Nephron progenitor cell (in vitro differentiated cells): ENCODE measurements at regions not wholly inside any gene's neighbourhood (a gene's known extent, or its start where the extent isn't known, plus 50 kb on each side); places are given as distances from the start of the nearest gene placed in this dataset.

ENCODE experiments used
- DNase-seq: peaks from one replicate; pipeline ENCODE4 v3.0.0; 2021
- H3K27ac Mint-ChIP-seq: 2 replicates; pipeline ENCODE4 v1.8.0; 2021; ENCODE audit warnings: mild to moderate bottlenecking, moderate library complexity, mixed read lengths
- H3K27me3 Mint-ChIP-seq: 2 replicates; pipeline ENCODE4 v1.8.0; 2021; ENCODE audit warnings: mild to moderate bottlenecking, low read depth, mixed read lengths; ENCODE audit not compliant: poor library complexity
- H3K36me3 Mint-ChIP-seq: 2 replicates; pipeline ENCODE4 v1.8.0; 2021; ENCODE audit warnings: low read depth, mixed read lengths
- H3K4me1 Mint-ChIP-seq: 2 replicates; pipeline ENCODE4 v1.8.0; 2021; ENCODE audit warnings: mixed read lengths
- H3K4me3 Mint-ChIP-seq: 2 replicates; pipeline ENCODE4 v1.8.0; 2021; ENCODE audit warnings: mild to moderate bottlenecking, moderate library complexity, mixed read lengths
- H3K9me3 Mint-ChIP-seq: 2 replicates; pipeline ENCODE4 v1.8.0; 2021; ENCODE audit warnings: mild to moderate bottlenecking, moderate library complexity, mixed read lengths
- CTCF ChIP-seq: fragments of 200-600 bp; sonication (generic); IDR thresholded peaks from 2 replicates; pipeline ENCODE4 v1.5.0; 2021; ENCODE audit warnings: antibody characterized with exemption

DNA sequence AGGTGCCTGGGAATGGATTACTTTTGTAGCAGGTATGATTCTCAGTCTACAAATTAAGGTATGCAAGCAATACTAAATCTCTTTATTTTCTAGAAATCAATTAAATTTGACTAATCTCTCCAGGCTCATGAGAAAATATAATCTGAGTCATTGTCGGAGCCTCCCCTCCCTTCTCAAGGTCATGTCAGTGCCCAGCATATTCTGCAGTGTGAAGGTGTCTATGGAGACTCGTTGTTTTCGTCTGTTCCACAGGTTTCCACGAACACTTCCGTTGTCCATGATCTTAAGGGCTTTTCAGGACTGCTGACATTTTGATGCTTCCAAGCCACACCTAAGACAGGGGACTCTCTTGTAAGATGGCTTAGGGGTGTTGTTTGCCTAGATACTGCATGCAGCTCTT, 56.6 kb upstream of the SCOC start:
- Mint-ChIP-seq H3K36me3 (peaks cover 13% of the 10 kb centered on the region), H3K9me3 (peaks cover 19% of the 10 kb centered on the region), H3K4me1 (peaks cover 25% of the 10 kb centered on the region), H3K27ac (no peak overlapping the region), H3K27me3 (peaks cover 3% of the 10 kb centered on the region), H3K4me3 (no peak overlapping the region)
- DNase-seq, result no peak
- TF ChIP-seq CTCF, result no peak

DNA sequence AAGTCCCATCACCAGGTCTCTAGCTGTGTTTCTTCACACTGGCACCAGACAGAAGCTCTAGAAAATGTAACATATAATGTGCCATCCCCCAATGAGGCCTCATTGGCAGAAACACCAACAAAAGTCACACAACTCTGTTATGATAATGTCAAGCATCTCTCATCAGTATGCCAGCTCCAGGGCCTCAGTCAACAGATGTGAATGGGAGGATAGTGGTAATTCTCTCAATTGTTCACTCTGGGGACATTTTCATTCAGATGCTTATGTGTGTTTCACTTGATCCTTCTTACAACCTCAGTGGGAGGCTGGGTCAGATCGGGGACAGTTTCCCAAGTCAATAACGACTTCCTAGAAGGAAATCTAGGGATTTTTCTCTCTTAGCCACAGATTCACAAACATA, 57.5 kb upstream of the SCOC start:
- peaks cover 11% of the 10 kb centered on the region for H3K9me3 Mint-ChIP-seq
- no peak for TF ChIP-seq CTCF
- H3K27me3 Mint-ChIP-seq, result peaks cover 3% of the 10 kb centered on the region
- H3K27ac Mint-ChIP-seq, result no peak overlapping the region
- H3K4me3 Mint-ChIP-seq, result no peak overlapping the region
- no peak for DNase-seq
- H3K36me3 Mint-ChIP-seq, result peaks cover 7% of the 10 kb centered on the region
- peaks cover 25% of the 10 kb centered on the region for H3K4me1 Mint-ChIP-seq

DNA sequence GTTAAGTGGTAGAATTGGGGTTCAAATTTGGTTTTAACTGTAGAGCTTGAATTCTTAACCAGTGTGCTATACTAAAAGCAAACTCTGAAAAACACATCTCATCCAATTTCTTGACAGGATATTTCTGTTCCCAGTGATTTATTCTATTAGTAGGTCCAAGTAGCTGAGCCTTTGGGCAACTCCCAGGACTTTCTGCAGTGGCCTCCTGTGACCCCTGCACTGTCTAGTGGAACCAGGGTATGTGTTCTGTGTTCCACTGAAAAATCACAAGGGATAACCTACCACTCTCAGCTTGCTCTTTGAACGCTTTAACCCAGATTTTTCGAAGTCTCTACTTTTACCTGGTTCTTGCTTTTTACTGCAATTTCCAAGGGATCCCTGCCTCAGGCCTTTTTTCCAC, 58.0 kb upstream of the SCOC start:
- no peak for TF ChIP-seq CTCF
- peaks cover 25% of the 10 kb centered on the region for H3K4me1 Mint-ChIP-seq
- H3K9me3 Mint-ChIP-seq, result peaks cover 6% of the 10 kb centered on the region
- peaks cover 3% of the 10 kb centered on the region for H3K36me3 Mint-ChIP-seq
- peaks cover under 1% of the 10 kb centered on the region for H3K27me3 Mint-ChIP-seq
- H3K4me3 Mint-ChIP-seq, result peak overlapping the region; percentile 12
- DNase-seq, result no peak
- peak overlapping the region; percentile 27 for H3K27ac Mint-ChIP-seq

- H3K27me3 Mint-ChIP-seq, result no peaks in the 10 kb centered on the region
- peaks cover 25% of the 10 kb centered on the region for H3K4me1 Mint-ChIP-seq
- H3K36me3 Mint-ChIP-seq, result no peaks in the 10 kb centered on the region
- peaks cover 5% of the 10 kb centered on the region for H3K9me3 Mint-ChIP-seq
- no peak for TF ChIP-seq CTCF
- DNase-seq, result no peak
- H3K4me3 Mint-ChIP-seq, result no peak overlapping the region
- no peak overlapping the region for H3K27ac Mint-ChIP-seq
Measured at GRCh38 chr4:140315019-140315418, 58.4 kb upstream of the SCOC start.

GRCh38 chr4:140312100-140312499, 61.3 kb upstream of the SCOC start:
- TF ChIP-seq CTCF, result no peak
- no peak overlapping the region for H3K27ac Mint-ChIP-seq
- H3K4me1 Mint-ChIP-seq, result peaks cover 22% of the 10 kb centered on the region
- no peaks in the 10 kb centered on the region for H3K36me3 Mint-ChIP-seq
- no peak overlapping the region for H3K4me3 Mint-ChIP-seq
- no peaks in the 10 kb centered on the region for H3K9me3 Mint-ChIP-seq
- H3K27me3 Mint-ChIP-seq, result peaks cover 8% of the 10 kb centered on the region
- no peak for DNase-seq

DNA sequence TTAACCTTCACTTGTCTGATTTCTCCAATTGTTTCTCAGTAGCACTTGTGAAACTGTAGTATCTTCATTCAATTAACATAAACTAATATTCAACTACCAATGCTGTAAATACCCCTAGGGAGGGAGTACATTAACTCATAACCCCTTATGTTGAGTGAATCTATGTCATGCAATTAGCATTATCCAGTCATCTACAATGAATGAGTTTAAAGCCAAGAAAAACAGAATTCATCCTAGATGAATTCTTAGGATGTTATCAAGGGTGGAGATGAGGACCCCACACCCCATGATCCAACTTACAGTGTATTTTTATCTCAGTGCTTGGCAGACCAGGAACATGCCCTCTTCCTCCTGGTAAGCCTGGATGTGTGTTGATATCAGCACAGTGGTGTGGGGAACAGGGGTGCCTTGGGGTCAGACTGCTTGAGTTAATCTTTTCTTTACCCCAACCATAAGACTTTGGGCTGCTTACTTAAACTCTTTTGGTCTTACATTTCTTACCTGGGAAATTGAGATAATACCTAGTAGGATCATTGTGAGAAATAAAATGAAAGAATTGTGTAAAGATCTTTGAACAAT, 62.1 kb upstream of the SCOC start:
- Mint-ChIP-seq H3K4me1 (peaks cover 14% of the 10 kb centered on the region), H3K4me3 (no peak overlapping the region), H3K36me3 (no peaks in the 10 kb centered on the region), H3K27ac (no peak overlapping the region), H3K9me3 (no peaks in the 10 kb centered on the region), H3K27me3 (peaks cover 8% of the 10 kb centered on the region)
- no peak for TF ChIP-seq CTCF
- no peak for DNase-seq
